Fibroblast of peridontal ligament (primary cell): ENCODE measurements at regions not wholly inside any gene's neighbourhood (a gene's known extent, or its start where the extent isn't known, plus 50 kb on each side); places are given as distances from the start of the nearest gene placed in this dataset.
"Not testable (repeated sequence)": the region's sequence is repeated elsewhere in the genome, so short reads cannot be mapped to it uniquely, and the experiment has no call there.

Source experiments
- DNase-seq: peaks from one replicate; pipeline ENCODE4 v3.0.0-alpha.2; 2010; ENCODE audit errors: extremely low read depth

DNA sequence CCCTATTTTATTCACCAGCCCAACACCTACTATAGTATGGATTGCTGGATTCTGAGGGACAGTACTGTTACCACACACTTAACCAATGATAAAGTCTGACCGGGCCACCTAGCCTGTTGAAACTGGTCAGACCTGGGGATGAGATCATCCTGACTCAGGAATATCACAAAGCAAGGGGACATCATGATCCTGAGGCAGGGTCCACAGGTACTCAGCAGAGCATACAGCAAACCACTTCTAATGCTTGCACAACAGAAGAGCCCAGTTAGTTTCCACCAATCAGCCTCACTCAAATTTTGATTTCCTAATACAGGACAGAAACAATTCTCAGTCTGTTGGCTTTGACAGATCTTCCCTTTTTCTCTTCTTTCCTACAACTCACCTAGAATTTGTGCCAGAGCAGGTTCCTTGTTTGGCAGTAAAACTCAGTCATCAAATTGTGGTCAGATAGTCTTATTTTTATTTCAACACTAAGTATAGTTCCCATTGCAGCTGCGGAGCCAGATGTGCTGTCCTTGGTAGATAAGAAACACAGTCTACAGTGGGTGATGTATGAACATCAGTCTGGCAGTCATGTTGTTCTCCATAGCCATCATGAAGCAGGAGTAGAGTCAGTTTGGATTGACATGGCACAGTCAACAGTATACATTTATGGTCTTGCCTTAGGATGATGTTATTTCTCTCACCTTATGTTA lies 90.1 kb upstream of the PRR23C start:
- DNase-seq, result no peak

GRCh38 chr3:139135657-139136056 lies 91.0 kb upstream of the PRR23C start:
- no peak for DNase-seq

- no peak for DNase-seq
Observed at GRCh38 chr3:139136469-139137202, 91.9 kb upstream of the PRR23C start.

GRCh38 chr3:139140553-139140952 lies 95.9 kb upstream of the PRR23C start:
- no peak for DNase-seq

- DNase-seq, result not testable (repeated sequence)
Observed at GRCh38 chr3:139145980-139146379, 101.3 kb upstream of the PRR23C start.

- no peak for DNase-seq
Observed at GRCh38 chr3:139151530-139151929, 106.8 kb upstream of the PRR23C start.

DNA sequence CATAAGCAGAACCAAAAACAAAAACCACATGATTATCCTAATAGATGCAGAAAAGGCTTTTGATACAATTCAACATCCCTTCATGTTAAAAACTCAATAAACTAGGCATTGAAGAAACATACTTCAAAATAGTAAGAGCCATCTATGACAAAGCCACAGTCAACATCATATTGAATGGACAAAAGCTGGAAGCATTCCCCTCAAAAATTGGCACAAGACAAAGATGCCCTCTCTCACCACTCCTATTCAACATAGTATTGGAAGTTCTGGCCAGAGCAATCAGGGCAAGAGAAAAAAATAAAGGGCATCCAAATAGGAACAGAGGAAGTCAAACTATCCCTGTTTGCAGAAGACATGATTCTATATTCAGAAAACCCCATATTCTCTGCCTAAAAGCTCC lies 108.7 kb upstream of the PRR23C start:
- DNase-seq, result not testable (repeated sequence)

- no peak for DNase-seq
Observed at GRCh38 chr3:139157161-139157932, 112.7 kb upstream of the PRR23C start.

- DNase-seq, result no peak
Observed at GRCh38 chr3:139159356-139159755, 114.7 kb upstream of the PRR23C start.

DNA sequence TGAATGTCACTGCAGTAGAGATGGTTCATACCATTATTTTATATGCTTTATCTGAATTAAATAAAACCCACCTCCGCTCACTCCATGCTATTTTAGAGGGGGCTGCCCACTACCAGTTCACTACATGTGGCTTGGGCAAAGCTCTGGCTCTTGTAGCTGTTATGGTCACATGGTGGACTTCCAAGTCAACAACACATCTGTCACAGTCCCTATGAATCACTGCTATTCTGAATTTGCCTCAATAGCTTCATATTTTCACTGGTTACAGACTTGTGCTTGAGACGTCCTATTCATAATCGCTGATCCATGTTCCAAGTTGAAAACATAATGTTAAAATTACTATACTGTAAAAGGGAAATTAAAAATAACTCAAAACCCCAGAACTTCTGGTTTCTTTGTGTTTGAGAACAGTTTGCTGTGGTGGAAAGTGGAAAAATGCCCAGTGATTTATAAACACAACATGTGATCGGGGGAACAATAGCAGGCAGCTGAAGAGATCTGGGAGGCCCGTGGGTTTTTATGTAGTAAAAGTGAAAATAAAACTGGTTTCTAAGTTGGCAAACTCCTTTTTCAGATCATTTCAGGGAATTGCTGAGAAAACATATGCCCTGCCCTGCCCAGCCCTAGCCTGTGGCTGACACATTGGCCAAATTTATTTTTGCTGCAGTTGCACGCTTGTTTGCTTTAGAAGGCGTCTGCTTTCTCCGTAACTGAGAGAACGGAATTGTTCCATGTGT lies 128.8 kb upstream of the PRR23C start:
- DNase-seq, result peak; percentile 74

GRCh38 chr3:139180489-139180888 lies 135.8 kb upstream of the PRR23C start:
- no peak for DNase-seq

DNA sequence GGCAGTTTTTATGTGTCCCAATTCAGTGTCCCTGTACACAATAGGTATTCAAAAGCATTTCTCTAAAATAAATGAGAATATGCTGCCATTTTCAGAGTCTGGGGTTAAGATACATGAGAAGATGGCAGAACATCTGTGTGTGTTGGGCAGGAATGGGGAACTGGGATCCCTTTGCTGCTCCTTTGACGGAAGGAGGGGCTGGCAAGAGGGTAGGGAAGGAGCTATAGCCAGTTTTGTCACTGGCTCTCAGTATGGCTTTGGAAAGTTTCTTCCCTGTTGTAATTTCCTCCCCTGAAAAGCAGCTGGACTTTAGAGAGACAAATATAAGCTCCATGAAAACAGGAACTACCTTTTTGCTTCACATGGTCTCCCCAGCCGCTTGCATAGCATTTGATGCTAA lies 137.5 kb upstream of the PRR23C start:
- DNase-seq, result no peak

- no peak for DNase-seq
Observed at GRCh38 chr3:139182598-139182997, 137.9 kb upstream of the PRR23C start.

DNA sequence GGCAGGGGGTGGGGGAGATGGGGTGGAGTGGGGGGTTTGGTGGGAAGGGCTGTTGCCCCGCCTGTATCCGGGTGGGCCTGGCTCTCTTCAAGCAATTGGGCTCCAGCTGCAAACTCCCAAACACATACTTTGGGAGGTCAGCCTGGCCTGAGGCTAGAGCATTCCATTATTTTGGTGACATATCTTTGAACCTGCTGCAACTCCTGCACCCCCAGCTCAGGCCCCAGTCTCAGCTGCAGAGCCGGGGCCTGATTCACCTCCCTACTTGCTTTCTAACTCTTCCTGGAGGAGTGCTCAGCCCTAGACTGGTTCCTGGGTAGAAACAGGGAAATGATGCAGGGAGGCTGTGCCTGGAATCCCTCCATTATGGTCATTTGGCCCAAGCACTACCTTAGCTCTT lies 140.8 kb upstream of the PRR23C start:
- DNase-seq, result no peak

DNA sequence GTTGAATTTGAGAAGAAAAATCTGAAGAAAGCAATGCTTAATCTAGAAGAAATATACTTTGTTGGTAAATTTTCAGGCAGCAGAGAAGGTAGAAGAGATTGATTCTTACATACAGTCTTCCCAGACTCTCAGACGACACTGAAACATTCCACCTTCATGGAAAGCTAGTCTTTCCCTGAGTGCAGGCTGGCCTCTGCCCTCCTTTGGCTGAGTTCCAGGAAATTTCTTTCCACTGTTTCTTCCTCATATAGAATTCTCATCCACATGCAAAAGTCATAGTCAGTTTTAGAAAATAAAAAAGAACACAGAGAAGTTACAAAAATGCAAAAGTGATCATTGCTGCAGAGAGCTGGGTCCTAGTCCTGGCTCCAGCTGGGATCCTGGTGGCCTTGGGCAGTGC lies 142.5 kb upstream of the PRR23C start:
- no peak for DNase-seq

GRCh38 chr3:139187648-139188047 lies 143.0 kb upstream of the PRR23C start:
- DNase-seq, result no peak

- no peak for DNase-seq
Observed at GRCh38 chr3:139189943-139190342, 145.3 kb upstream of the PRR23C start.

- DNase-seq, result not testable (repeated sequence)
Observed at GRCh38 chr3:139194421-139194820, 149.4 kb upstream of the MRPS22 start.

DNA sequence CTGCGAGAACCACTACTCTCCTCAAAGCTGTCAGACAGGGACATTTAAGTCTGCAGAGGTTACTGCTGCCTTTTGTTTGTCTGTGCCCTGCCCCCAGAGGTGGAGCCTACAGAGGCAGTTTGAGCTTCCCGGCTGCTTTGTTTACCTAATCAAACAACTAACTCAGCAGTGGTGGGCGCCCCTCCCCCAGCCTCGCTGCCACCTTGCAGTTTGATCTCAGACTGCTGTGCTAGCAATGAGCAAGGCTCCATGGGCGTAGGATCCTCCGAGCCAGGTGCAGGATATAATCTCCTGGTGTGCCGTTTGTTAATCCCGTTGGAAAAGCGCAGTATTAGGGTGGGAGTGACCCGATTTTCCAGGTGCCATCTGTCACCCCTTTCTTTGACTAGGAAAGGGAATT lies 147.7 kb upstream of the MRPS22 start:
- DNase-seq, result not testable (repeated sequence)

GRCh38 chr3:139197251-139197650 lies 146.6 kb upstream of the MRPS22 start:
- no peak for DNase-seq

- no peak for DNase-seq
Observed at GRCh38 chr3:139198186-139198585, 145.6 kb upstream of the MRPS22 start.

- DNase-seq, result no peak
Observed at GRCh38 chr3:139198929-139199328, 144.9 kb upstream of the MRPS22 start.
